ENCODE measurements at regions not wholly inside any gene's neighbourhood (a gene's known extent, or its start where the extent isn't known, plus 50 kb on each side); places are given as distances from the start of the nearest gene placed in this dataset.
"Not testable (repeated sequence)": the region's sequence is repeated elsewhere in the genome, so short reads cannot be mapped to it uniquely, and the experiment has no call there.

DNA sequence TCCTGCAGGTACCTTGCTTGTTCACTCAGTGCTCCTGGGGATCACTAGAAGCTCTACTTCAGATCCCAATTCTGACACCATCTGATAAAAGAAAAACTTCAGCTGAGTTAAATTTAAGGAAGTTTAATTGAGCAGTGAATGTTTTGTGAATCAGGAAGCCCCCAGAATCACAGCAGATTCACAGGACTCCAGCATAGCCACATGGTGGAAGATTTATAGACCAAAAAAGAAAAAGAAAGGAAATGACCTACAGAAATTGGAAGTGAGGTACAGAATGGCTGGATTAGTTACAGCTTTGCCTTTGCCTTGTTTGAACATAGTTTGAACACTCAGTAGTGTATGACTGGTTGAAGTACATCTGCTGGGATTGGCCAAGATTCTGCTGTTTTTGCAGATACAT lies 182.7 kb upstream of the SCN7A start:
- Histone ChIP-seq H3K27me3 (no peaks in the 10 kb centered on the region), H3K9me3 (replicated peaks) (no peaks in the 10 kb centered on the region), H3K36me3 (no peaks in the 10 kb centered on the region), H3K27ac (no peak overlapping the region), H3K4me1 (peaks cover 5% of the 10 kb centered on the region), H3K4me3 (no peak overlapping the region)
- no peak for DNase-seq

DNA sequence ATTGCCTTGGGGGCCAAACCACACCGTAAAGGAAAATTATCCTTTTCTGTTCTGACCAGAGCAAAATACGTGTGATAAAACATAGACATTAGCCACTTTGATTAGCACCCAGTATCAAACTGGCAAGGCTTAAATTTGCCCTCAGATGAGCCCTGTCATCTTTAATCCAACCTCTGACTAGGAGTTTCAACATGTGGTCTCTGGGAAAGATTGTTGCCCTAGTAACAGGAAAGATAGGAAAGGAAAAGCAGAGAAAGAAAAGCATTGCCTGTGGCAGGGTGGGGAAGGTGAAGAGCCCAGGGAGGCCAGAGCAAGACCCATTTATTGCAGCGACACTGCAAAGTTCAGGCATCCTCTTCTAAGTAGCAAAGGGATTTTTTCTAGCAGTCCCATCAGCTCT lies 181.5 kb upstream of the SCN7A start:
- Histone ChIP-seq H3K27ac (no peak overlapping the region), H3K4me3 (no peak overlapping the region), H3K4me1 (peaks cover 5% of the 10 kb centered on the region), H3K27me3 (no peaks in the 10 kb centered on the region), H3K9me3 (replicated peaks) (no peaks in the 10 kb centered on the region), H3K36me3 (no peaks in the 10 kb centered on the region)
- no peak for DNase-seq

DNA sequence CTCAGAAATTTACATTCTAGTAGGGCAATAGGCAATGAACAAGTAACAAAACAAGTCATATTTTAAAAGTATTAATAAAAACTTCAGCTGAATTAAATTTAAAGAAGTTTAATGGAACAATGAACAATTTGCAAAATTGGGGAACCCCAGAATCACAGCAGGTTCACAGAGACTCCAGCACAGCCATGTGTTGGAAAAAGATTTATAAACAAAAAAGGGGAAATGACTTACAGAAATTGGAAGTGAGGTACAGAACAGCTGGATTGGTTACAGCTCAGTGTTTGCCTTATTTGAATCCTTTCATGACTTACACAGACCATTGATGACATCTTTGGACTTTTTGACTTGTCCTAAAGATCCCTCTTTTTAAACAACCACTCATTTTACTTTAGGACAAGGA lies 179.9 kb upstream of the SCN7A start:
- Histone ChIP-seq H3K4me1 (peaks cover 5% of the 10 kb centered on the region), H3K27me3 (no peaks in the 10 kb centered on the region), H3K27ac (no peak overlapping the region), H3K9me3 (replicated peaks) (no peaks in the 10 kb centered on the region), H3K4me3 (no peak overlapping the region), H3K36me3 (no peaks in the 10 kb centered on the region)
- DNase-seq = no peak

DNA sequence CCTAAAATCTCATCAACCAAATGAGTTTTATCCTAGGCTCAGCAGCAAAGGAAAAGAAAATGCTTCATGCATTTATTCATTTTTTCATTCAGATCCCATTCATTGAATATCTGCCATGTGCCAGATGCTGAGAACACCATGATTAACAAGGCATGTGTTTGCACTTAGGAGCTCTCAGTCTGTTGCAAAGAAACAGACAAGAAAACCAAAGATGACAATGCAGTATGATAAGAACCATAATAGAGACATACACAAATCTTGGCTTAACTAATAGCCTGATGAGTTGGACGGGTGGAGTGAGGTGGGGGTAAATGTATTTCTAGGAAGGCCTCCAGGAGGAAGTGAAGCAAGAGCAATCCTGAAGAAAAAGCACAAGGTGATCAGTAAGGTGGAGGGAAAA lies 177.8 kb upstream of the SCN7A start:
- H3K27me3 ChIP-seq = no peaks in the 10 kb centered on the region
- no peaks in the 10 kb centered on the region for H3K36me3 ChIP-seq
- H3K27ac ChIP-seq = no peak overlapping the region
- DNase-seq = no peak
- H3K9me3 ChIP-seq (replicated peaks) = no peaks in the 10 kb centered on the region
- H3K4me3 ChIP-seq = no peak overlapping the region
- no peaks in the 10 kb centered on the region for H3K4me1 ChIP-seq

DNA sequence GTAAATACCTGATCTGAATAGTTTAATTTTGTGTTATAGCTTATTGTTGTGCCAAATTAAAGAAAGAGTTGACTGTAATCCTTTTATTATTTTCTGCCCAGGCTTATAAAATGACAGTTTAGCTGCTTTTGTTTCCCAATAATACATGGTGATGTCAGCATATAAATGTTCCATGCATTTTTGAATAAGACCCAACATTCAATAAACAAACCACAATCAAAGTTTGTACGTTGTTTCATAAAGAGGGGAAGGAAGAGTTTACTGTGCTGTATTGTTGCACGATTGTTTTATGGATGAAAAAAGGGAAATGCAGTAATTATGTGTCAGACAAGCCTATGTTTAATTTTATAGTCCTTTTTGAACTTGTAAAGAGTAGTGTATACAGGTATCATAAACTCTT lies 177.2 kb upstream of the SCN7A start:
- Histone ChIP-seq H3K4me1 (peaks cover under 1% of the 10 kb centered on the region; the same call in 1 of the 2 replicates), H3K9me3 (replicated peaks) (no peaks in the 10 kb centered on the region), H3K36me3 (no peaks in the 10 kb centered on the region), H3K27ac (no peak overlapping the region), H3K27me3 (no peaks in the 10 kb centered on the region), H3K4me3 (no peak overlapping the region)
- no peak for DNase-seq

DNA sequence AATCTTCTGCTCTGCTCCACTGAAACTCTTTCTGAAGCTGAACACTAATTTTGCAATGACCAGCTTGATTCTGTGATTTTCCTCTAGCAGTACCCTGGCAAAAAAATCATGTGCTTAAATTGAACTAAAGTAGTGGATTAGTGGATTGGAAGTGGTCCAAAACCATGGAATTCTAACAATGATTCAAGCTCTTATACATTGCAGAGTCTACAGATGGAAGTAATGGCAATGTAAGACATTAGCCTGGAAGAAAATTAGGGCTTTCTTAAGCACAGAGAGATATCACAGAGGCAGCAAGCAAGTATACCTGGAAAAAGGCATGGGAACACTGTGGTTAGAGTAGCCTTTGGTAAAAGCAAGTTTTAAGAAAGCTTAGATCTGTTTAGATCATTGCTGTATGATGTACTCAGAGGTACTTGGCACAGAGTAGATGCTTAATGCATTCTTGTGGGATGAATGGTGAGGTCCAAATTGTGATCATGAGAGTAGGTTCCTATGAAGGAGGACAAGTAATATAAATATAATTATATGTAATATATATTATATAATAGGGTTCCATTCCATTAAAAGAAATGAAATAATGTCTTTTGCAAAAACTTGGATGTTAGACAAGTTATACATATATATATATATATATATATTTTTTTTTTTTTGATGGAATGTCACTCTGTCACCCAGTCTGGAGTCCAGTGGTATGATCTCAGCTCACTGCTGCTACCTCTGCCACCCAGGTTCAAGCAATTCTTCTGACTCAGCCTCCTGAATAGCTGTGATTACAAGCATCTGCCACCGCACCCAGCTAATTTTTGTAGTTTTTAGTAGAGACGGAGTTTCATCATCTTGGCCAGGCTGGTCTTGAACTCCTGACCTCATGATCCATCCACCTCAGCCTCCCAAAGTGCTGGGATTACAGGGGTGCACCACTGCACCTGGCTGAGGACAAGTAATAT lies 172.2 kb upstream of the SCN7A start:
- H3K27me3 ChIP-seq = no peaks in the 10 kb centered on the region
- no peak overlapping the region for H3K4me3 ChIP-seq
- H3K9me3 ChIP-seq (replicated peaks) = no peaks in the 10 kb centered on the region
- peak in 1 of 2 experiments; percentile 43 for DNase-seq
- peaks cover 4% of the 10 kb centered on the region; the same call in 1 of the 2 replicates for H3K4me1 ChIP-seq
- no peaks in the 10 kb centered on the region for H3K36me3 ChIP-seq
- no peak overlapping the region for H3K27ac ChIP-seq

DNA sequence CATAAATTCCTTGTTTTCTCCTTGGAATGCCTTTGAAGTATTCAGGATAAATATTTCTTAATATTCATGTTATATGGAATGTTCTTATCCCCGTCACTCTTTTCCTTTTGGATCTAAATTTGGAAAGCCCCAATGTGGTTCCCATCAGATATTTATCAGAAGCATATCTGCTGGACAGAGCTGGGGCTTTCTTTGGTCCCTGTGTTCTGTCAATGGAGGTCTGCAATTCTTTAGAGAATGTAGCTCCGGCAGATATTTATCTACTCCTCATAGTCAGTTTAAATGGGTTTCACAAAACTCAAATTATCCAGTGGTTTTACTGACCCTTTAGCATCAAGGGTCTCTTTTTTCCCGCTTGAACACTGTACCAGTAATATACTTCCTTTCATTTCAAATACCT lies 167.8 kb upstream of the SCN7A start:
- no peaks in the 10 kb centered on the region for H3K36me3 ChIP-seq
- DNase-seq = no peak
- H3K27ac ChIP-seq = no peak overlapping the region
- peaks cover 4% of the 10 kb centered on the region; the same call in 1 of the 2 replicates for H3K4me1 ChIP-seq
- no peaks in the 10 kb centered on the region for H3K9me3 ChIP-seq (replicated peaks)
- H3K27me3 ChIP-seq = no peaks in the 10 kb centered on the region
- H3K4me3 ChIP-seq = no peak overlapping the region

DNA sequence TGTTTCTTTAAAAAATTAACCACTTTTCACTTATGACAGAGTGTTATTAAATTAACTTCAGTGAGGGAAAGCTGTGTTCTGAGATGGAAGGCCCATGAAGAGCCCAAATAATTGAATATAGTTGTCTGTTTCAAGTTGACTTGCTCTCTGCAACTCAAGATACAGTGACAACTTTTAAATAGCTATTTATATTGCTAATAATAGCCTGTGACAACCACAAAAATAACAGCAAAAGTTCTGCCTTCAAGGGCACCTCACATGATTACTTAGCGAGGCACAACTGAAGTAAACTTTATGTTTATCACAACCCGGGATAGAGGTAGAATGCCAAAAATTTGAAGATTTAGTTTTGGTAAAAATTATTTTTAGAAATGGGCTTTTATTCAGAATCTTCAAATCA lies 167.3 kb upstream of the SCN7A start:
- no peak overlapping the region for H3K27ac ChIP-seq
- no peak for DNase-seq

DNA sequence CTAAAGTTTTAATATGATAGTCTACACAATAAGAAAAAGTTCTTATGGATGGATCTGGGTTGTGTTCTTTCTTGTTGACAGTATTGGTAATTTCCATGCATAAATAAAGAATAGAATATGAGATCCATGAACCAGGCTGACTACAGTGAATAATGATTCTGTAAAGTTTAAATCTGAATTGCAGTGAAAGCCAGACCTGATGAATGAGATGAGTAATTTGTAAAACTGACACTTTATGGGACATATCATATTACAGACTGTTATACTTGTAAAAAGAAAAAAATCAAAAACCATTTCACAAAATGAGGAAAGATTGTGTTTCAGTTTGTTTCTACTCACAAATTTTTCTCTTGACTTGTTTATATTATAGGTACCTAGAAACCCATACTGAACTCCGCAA lies 164.9 kb upstream of the SCN7A start:
- H3K9me3 ChIP-seq (replicated peaks) = 0 out of 2 replicates have a peak, but pooled peaks cover 3% of the 10 kb centered on the region
- no peak for DNase-seq
- no peaks in the 10 kb centered on the region for H3K27me3 ChIP-seq
- no peak overlapping the region for H3K27ac ChIP-seq
- no peak overlapping the region for H3K4me3 ChIP-seq
- H3K4me1 ChIP-seq = no peaks in the 10 kb centered on the region
- no peaks in the 10 kb centered on the region for H3K36me3 ChIP-seq

More for the DNA sequence above, 167.3 kb upstream of the SCN7A start:
- Histone ChIP-seq H3K36me3 (no peaks in the 10 kb centered on the region), H3K9me3 (replicated peaks) (no peaks in the 10 kb centered on the region), H3K4me3 (no peak overlapping the region), H3K4me1 (peaks cover 4% of the 10 kb centered on the region; the same call in 1 of the 2 replicates), H3K27me3 (no peaks in the 10 kb centered on the region)

DNA sequence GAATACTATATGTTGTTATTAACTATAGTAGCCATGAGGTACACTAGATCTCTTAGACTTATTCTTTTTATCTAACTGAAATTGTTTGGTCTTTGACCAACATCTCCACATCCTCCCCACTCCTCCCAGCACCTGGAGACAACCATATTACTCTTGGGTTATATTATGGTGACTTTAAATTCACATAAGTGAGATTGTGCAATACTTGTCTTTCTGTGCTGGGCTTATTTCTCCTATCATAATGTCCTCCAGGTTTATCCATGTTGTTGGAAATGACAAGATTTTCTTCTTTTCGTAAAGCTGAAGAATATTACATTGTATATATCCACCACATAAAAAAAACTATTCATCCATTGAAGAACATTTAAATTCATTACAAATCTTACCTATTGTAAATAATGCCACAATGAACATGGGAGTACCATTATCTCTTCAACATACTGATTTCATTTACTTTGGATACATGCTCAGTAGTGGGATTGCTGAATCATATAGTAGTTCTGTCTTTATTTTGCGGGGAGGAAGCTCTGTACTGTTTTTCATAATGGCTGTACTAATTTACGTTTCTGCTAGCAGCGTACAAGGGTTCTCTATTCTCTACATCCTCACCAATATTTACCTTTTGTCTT lies 159.2 kb upstream of the SCN7A start:
- no peak overlapping the region for H3K27ac ChIP-seq
- H3K4me3 ChIP-seq = no peak overlapping the region
- H3K4me1 ChIP-seq = peaks cover 11% of the 10 kb centered on the region; the same call in 1 of the 2 replicates
- 0 out of 2 replicates have a peak, but pooled peaks cover 3% of the 10 kb centered on the region for H3K9me3 ChIP-seq (replicated peaks)
- no peaks in the 10 kb centered on the region for H3K27me3 ChIP-seq
- no peaks in the 10 kb centered on the region for H3K36me3 ChIP-seq
- DNase-seq = no peak

DNA sequence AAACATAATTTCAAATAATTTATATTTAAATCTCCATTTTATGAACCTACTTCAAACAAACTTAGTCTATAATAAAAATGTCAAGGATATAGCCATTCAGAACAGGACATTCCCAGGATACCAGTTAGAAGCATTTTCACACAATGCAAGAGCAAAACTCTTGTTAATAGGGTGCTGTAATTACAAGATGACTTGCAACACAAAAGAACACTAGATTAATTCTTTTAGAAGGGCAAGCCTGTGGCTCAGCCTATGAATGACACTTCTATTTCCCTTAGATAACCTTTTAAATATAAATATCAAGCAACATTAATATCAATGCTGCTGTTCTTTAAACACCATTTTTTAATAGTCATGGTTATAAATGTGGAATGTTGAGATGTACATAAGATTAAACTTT lies 157.9 kb upstream of the SCN7A start:
- DNase-seq = no peak
- H3K27ac ChIP-seq = no peak overlapping the region
- H3K27me3 ChIP-seq = no peaks in the 10 kb centered on the region
- H3K4me3 ChIP-seq = no peak overlapping the region
- peaks cover 11% of the 10 kb centered on the region; the same call in 1 of the 2 replicates for H3K4me1 ChIP-seq
- H3K36me3 ChIP-seq = no peaks in the 10 kb centered on the region
- H3K9me3 ChIP-seq (replicated peaks) = 0 out of 2 replicates have a peak, but pooled peaks cover 3% of the 10 kb centered on the region

DNA sequence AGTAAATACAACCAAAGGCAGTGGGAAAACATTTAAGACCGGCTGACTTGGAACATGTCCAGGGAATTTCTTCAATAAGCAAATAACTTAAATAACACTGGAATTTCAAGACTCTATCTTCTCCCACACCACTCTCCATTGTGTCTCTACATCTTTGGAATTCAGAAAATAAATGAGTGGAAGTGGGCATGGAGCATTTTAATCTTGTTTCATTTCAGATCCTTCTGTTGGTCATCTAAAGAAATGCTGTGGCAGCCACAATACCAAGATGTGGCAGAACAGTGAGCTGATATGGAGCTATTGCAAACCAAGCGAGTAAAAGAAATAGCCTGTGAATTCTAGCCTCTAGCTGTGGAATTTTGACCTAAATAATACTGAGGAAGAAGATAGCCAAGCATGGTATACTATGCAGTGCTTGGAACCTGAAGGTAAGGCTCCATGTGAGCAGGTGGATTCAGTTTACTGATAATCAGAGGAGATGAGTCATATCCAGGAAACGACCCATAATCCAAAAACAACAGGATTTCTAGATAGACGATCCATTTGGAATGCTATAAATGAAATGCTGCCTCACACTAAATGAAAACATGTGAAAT lies 157.1 kb upstream of the SCN7A start:
- no peaks in the 10 kb centered on the region for H3K27me3 ChIP-seq
- no peak overlapping the region for H3K4me3 ChIP-seq
- H3K4me1 ChIP-seq = peaks cover 11% of the 10 kb centered on the region; the same call in 1 of the 2 replicates
- no peak overlapping the region for H3K27ac ChIP-seq
- H3K36me3 ChIP-seq = no peaks in the 10 kb centered on the region
- peak in 1 of 2 experiments; percentile 20 for DNase-seq
- H3K9me3 ChIP-seq (replicated peaks) = 0 out of 2 replicates have a peak, but pooled peaks cover 3% of the 10 kb centered on the region

DNA sequence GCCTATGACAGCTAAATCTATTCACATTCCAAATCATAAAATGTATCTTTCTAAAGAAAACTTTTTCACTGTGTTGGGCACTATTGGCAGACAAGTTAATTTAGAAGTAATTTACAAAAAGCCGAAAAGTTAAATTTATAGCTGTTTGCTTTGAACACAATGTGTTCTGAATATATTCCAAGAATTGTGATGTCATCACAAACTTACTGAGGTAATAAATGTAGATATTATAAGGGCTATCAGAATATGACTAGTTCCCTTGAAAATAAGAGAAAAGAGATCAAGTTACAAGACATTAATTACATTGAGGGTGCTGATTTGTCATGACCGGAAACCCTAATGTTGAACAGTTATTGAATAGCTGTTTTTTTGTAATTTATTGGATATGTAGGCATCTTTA lies 153.9 kb upstream of the SCN7A start:
- Histone ChIP-seq H3K36me3 (no peaks in the 10 kb centered on the region), H3K4me1 (peaks cover 11% of the 10 kb centered on the region), H3K27ac (no peak overlapping the region), H3K4me3 (no peak overlapping the region), H3K27me3 (no peaks in the 10 kb centered on the region), H3K9me3 (replicated peaks) (no peaks in the 10 kb centered on the region)
- no peak for DNase-seq

DNA sequence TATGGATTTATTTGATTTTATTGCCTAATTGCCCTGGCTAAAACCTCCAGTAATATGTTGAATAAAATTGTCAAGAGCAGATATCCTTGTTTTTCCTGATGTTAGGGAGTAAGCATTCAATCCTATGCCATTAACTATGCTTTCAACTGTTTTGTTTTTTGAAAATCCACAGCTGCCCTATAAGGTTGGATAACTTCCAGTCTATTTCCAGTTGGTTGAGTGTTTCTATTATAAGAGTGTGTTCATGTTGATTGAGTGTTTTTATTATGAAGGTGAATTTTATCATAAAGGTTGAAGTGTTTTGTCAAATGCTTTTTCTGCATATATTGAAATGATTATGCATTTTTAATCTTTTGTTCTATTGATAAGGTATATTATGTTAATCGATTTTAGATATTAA lies 149.9 kb upstream of the SCN7A start:
- H3K27me3 ChIP-seq = no peaks in the 10 kb centered on the region
- no peaks in the 10 kb centered on the region for H3K9me3 ChIP-seq (replicated peaks)
- H3K27ac ChIP-seq = no peak overlapping the region
- no peaks in the 10 kb centered on the region; the same call in 1 of the 2 replicates for H3K4me1 ChIP-seq
- H3K36me3 ChIP-seq = no peaks in the 10 kb centered on the region
- H3K4me3 ChIP-seq = no peak overlapping the region
- DNase-seq = no peak

DNA sequence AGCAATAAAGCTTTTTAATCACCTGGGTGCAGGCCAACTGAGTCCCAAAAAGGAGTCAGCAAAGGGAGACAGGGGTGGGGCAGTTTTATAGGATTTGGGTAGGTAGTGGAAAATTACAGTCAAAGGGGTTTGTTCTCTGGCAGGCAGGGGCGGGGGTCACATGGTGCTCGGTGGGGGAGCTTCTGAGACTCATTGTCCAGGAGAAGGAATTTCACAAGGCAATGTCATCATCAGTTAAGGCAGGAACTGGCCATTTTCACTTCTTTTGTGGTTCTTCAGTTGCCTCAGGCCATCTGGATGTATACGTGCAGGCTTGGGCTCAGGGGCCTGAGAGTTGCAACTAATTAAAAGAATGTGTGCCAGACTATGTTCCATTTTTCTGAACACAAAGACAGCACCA lies 147.5 kb upstream of the SCN7A start:
- not testable (repeated sequence) for H3K9me3 ChIP-seq (replicated peaks); H3K36me3 ChIP-seq; H3K27ac ChIP-seq; H3K4me1 ChIP-seq; H3K27me3 ChIP-seq; H3K4me3 ChIP-seq; DNase-seq

Measured in SJCRH30 (cell line).